ENCODE measurements at regions not wholly inside any gene's neighbourhood (a gene's known extent, or its start where the extent isn't known, plus 50 kb on each side); places are given as distances from the start of the nearest gene placed in this dataset.

DNA sequence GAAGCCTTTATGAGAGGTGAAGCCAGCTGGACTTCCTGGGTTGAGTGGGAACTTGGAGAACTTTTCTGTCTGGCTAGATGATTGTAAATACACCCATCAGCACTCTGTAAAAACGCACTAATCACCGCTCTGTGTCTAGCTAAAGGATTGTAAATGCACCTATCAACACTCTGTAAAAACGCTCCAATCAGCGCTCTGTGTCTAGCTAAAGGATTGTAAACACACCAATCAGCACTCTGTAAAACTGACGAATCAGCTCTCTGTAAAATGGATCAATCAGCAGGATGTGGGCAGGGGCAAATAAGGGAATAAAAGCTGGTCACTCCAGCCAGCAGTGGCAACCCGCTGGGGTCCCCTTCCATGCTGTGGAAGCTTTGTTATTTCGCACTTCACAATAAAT is 163.6 kb upstream of the SLC39A10 start:
- TF ChIP-seq CTCF (conservative IDR thresholded peaks at IDR 0.05; ENCODE audit: low read depth, low read length): no peak
- no peak for TF ChIP-seq EZH2 (IDR thresholded peaks at IDR 0.05; ENCODE audit: borderline replicate concordance, low read depth, low read length, poor library complexity, severe bottlenecking)
